ENCODE measurements at regions not wholly inside any gene's neighbourhood (a gene's known extent, or its start where the extent isn't known, plus 50 kb on each side); places are given as distances from the start of the nearest gene placed in this dataset.

GRCh38 chr3:181568248-181568647, 143.5 kb upstream of the SOX2 start:
- Histone ChIP-seq H4K20me1 (ENCODE audit: low read depth, low read length) (no peaks in the 10 kb centered on the region), H3K79me2 (ENCODE audit: insufficient read depth, low read length) (no peaks in the 10 kb centered on the region), H2AFZ (ENCODE audit: low read depth, low read length, severe bottlenecking) (no peak overlapping the region), H3F3A (ENCODE audit: insufficient read depth) (no peaks in the 10 kb centered on the region), H3K36me3 (ENCODE audit: low read length) (no peaks in the 10 kb centered on the region), H3K9ac (ENCODE audit: low read length) (no peak overlapping the region), H3K4me2 (ENCODE audit: low read depth, low read length, poor library complexity, severe bottlenecking) (no peak overlapping the region), H3K9me2 (replicated peaks; ENCODE audit: insufficient read depth, low read length) (no peaks in the 10 kb centered on the region), H3K4me3 (ENCODE audit: insufficient read depth, low read length, poor library complexity, severe bottlenecking) (no peak overlapping the region), H3K27me3 (ENCODE audit: low read length) (no peaks in the 10 kb centered on the region), H3K9me3 (ENCODE audit: insufficient read depth, low read length) (no peaks in the 10 kb centered on the region), H3K27ac (ENCODE audit: low read depth, low read length) (no peak overlapping the region)
- TF ChIP-seq EZH2phosphoT487 (conservative IDR thresholded peaks at IDR 0.05; ENCODE audit: low read length), result no peak
- TF ChIP-seq, protein P1, sequence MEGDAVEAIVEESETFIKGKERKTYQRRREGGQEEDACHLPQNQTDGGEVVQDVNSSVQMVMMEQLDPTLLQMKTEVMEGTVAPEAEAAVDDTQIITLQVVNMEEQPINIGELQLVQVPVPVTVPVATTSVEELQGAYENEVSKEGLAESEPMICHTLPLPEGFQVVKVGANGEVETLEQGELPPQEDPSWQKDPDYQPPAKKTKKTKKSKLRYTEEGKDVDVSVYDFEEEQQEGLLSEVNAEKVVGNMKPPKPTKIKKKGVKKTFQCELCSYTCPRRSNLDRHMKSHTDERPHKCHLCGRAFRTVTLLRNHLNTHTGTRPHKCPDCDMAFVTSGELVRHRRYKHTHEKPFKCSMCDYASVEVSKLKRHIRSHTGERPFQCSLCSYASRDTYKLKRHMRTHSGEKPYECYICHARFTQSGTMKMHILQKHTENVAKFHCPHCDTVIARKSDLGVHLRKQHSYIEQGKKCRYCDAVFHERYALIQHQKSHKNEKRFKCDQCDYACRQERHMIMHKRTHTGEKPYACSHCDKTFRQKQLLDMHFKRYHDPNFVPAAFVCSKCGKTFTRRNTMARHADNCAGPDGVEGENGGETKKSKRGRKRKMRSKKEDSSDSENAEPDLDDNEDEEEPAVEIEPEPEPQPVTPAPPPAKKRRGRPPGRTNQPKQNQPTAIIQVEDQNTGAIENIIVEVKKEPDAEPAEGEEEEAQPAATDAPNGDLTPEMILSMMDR (IDR thresholded peaks at IDR 0.05; ENCODE audit: insufficient read depth, low read length, poor library complexity, severe bottlenecking), result no peak

GRCh38 chr3:181567311-181568075, 144.2 kb upstream of the SOX2 start:
- TF ChIP-seq, protein P1 (IDR thresholded peaks at IDR 0.05; ENCODE audit: insufficient read depth, low read length, poor library complexity, severe bottlenecking), result no peak
- TF ChIP-seq EZH2phosphoT487 (conservative IDR thresholded peaks at IDR 0.05; ENCODE audit: low read length), result no peak
- Histone ChIP-seq H3K9me3 (ENCODE audit: insufficient read depth, low read length) (no peaks in the 10 kb centered on the region), H4K20me1 (ENCODE audit: low read depth, low read length) (no peaks in the 10 kb centered on the region), H3F3A (ENCODE audit: insufficient read depth) (no peaks in the 10 kb centered on the region), H3K36me3 (ENCODE audit: low read length) (no peaks in the 10 kb centered on the region), H3K4me2 (ENCODE audit: low read depth, low read length, poor library complexity, severe bottlenecking) (no peak overlapping the region), H3K9me2 (replicated peaks; ENCODE audit: insufficient read depth, low read length) (no peaks in the 10 kb centered on the region), H3K79me2 (ENCODE audit: insufficient read depth, low read length) (no peaks in the 10 kb centered on the region), H3K9ac (ENCODE audit: low read length) (no peak overlapping the region), H3K27me3 (ENCODE audit: low read length) (no peaks in the 10 kb centered on the region), H2AFZ (ENCODE audit: low read depth, low read length, severe bottlenecking) (no peak overlapping the region), H3K4me3 (ENCODE audit: insufficient read depth, low read length, poor library complexity, severe bottlenecking) (no peak overlapping the region), H3K27ac (ENCODE audit: low read depth, low read length) (no peak overlapping the region)

DNA sequence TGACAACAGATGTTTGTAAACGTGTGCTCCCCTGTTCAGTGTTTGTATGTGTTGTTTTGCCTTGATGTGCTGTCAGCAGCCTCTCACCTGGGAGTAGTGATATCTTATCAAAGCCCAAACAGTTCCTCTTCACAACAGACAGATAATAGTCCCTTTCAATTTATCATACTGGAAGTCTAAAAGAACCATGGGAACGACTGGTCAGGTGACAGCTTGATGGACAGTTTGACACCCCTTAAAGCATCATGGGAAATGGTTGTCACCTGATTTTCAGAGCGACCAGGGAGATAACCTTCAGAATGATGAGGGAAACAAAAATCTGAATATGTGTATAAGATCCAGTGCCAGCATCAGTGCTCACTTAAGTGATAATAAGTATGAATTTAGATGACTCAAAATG, 146.3 kb upstream of the SOX2 start:
- H3K9me3 ChIP-seq (ENCODE audit: insufficient read depth, low read length), result no peaks in the 10 kb centered on the region
- no peak overlapping the region for H3K4me2 ChIP-seq (ENCODE audit: low read depth, low read length, poor library complexity, severe bottlenecking)
- no peaks in the 10 kb centered on the region for H3K79me2 ChIP-seq (ENCODE audit: insufficient read depth, low read length)
- no peak overlapping the region for H2AFZ ChIP-seq (ENCODE audit: low read depth, low read length, severe bottlenecking)
- no peaks in the 10 kb centered on the region for H3K27me3 ChIP-seq (ENCODE audit: low read length)
- TF ChIP-seq, protein P1 (IDR thresholded peaks at IDR 0.05; ENCODE audit: insufficient read depth, low read length, poor library complexity, severe bottlenecking), result no peak
- no peak for TF ChIP-seq EZH2phosphoT487 (conservative IDR thresholded peaks at IDR 0.05; ENCODE audit: low read length)
- H4K20me1 ChIP-seq (ENCODE audit: low read depth, low read length), result no peaks in the 10 kb centered on the region
- no peak overlapping the region for H3K4me3 ChIP-seq (ENCODE audit: insufficient read depth, low read length, poor library complexity, severe bottlenecking)
- no peak overlapping the region for H3K9ac ChIP-seq (ENCODE audit: low read length)
- no peak overlapping the region for H3K27ac ChIP-seq (ENCODE audit: low read depth, low read length)
- no peaks in the 10 kb centered on the region for H3K36me3 ChIP-seq (ENCODE audit: low read length)
- H3F3A ChIP-seq (ENCODE audit: insufficient read depth), result no peaks in the 10 kb centered on the region
- H3K9me2 ChIP-seq (replicated peaks; ENCODE audit: insufficient read depth, low read length), result no peaks in the 10 kb centered on the region

Measured in SU-DHL-6 (cell line).